Tibial artery (tissue), 4 donors: ENCODE measurements at regions not wholly inside any gene's neighbourhood (a gene's known extent, or its start where the extent isn't known, plus 50 kb on each side); places are given as distances from the start of the nearest gene placed in this dataset.

Experiments
- DNase-seq, 2 donors: peaks; one replicate each; pipeline ENCODE4 v3.0.0-alpha.2; 2019
- H3K27ac ChIP-seq, 2 donors: fragments of 200-600 bp; sonication (generic) in 1 of 2; 1 replicate in 1 of 2; 2 replicates in 1 of 2; pipeline ENCODE4 v1.5.1; 2018 to 2019; ENCODE audit warnings: mild to moderate bottlenecking in 1 of 2
- H3K27me3 ChIP-seq, 2 donors: fragments of 200-600 bp; sonication (generic) in 1 of 2; one replicate each; pipeline versions ENCODE4 v1.5.1 to v1.6.0; 2016 to 2019
- H3K36me3 ChIP-seq, 3 donors: fragments of 200-600 bp; sonication (generic) in 2 of 3; one replicate each; pipeline ENCODE4 v1.5.1; 2016 to 2019; ENCODE audit warnings: mild to moderate bottlenecking in 2 of 3
- H3K4me1 ChIP-seq, 4 donors: fragments of 200-600 bp; sonication (generic) in 2 of 4; 1 replicate in 3 of 4; 2 replicates in 1 of 4; pipeline ENCODE4 v1.5.1; 2016 to 2019
- H3K4me3 ChIP-seq, 2 donors: fragments of 200-600 bp; sonication (generic) in 1 of 2; 1 replicate in 1 of 2; 2 replicates in 1 of 2; pipeline ENCODE4 v1.5.1; 2018 to 2019; ENCODE audit warnings: mild to moderate bottlenecking in 2 of 2
- H3K9me3 ChIP-seq, 3 donors: fragments of 200-600 bp; sonication (generic) in 1 of 3; one replicate each; pipeline ENCODE4 v1.5.1; 2016 to 2019
- CTCF ChIP-seq, 2 experiments: fragments of 200-600 bp in 1 of 2; fragments of 450-650 bp in 1 of 2; IDR thresholded peaks; one replicate each; pipeline ENCODE4 v1.5.1; 2017 to 2019; ENCODE audit warnings: antibody characterized with exemption in 2 of 2, mild to moderate bottlenecking in 1 of 2, moderate library complexity in 1 of 2
- intact Hi-C: fragments of 100-400 bp; cut with DNase I; formaldehyde crosslinking; loops from one replicate; pipeline ENCODE4 v1.15.0; 2023; ENCODE audit warnings: low total_unique reads

DNA sequence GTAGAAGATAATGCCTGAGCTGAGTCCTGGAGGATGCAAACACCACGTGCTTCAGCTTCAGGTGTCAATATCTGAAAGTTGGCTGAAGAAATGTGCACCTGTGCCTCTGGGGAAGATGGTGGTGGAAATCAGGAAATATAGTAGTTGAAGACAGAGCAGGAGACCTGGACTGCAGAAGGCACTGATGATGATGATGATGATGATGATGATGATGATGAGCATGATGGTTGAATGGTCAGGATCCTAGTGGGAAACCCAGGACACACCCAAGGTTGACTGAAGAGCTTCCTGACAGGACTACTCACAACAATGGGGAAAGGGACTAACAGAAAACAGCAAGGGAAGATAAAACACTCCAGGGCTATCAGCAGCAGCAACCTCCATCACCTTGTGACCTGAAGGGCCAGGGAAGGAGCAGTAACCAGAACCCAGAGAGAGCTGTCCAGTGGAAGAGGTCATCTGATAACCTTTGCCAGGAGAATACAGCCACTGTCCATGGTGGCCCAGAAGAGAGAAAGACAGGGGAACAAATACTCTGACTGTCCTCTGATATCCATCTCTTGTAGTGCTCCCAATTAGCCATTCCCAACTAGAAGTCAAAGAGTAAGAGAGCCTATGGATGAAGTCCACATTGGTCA lies 170.3 kb downstream of the TSHZ3 start:
- Histone ChIP-seq H3K9me3 (no peaks in the 10 kb centered on the region), H3K27me3 (no peaks in the 10 kb centered on the region), H3K36me3 (no peaks in the 10 kb centered on the region), H3K27ac (no peak overlapping the region), H3K4me1 (no peaks in the 10 kb centered on the region), H3K4me3 (no peak overlapping the region)
- DNase-seq = no peak
- intact Hi-C loops = no loop called here
- TF ChIP-seq CTCF (IDR thresholded peaks at IDR 0.05) = no peak

DNA sequence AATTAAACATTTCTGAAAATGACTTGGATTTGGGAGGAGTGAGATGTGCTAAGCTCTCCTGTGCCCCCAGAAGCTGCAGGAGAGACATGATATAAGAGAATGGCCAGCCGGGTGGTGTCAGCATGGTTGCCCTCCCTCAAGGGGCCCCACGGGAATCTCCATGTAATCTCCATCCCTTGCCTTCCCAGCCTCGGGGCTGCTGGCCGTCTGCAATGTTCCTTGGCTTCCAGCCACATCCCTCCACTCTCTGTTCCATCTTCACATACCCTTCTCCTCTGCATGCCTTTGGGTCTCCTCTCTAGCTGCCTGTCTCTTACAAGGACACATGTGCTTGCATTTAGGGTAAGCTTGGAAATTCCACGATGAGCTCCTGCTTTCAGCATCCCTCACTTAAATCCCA lies 172.0 kb downstream of the TSHZ3 start:
- no peaks in the 10 kb centered on the region for H3K36me3 ChIP-seq
- no peaks in the 10 kb centered on the region for H3K27me3 ChIP-seq
- no peak overlapping the region for H3K27ac ChIP-seq
- no peak for TF ChIP-seq CTCF (IDR thresholded peaks at IDR 0.05)
- H3K4me1 ChIP-seq = no peaks in the 10 kb centered on the region
- intact Hi-C loops = no loop called here
- H3K9me3 ChIP-seq = no peaks in the 10 kb centered on the region
- DNase-seq = no peak
- H3K4me3 ChIP-seq = no peak overlapping the region

- Histone ChIP-seq H3K4me3 (no peak overlapping the region), H3K36me3 (no peaks in the 10 kb centered on the region), H3K27ac (no peak overlapping the region), H3K9me3 (no peaks in the 10 kb centered on the region), H3K27me3 (no peaks in the 10 kb centered on the region), H3K4me1 (no peaks in the 10 kb centered on the region)
- TF ChIP-seq CTCF (IDR thresholded peaks at IDR 0.05) = no peak
- no peak for DNase-seq
- intact Hi-C loops = no loop called here
These were observed 173.5 kb downstream of the TSHZ3 start for GRCh38 chr19:31175564-31176348.

DNA sequence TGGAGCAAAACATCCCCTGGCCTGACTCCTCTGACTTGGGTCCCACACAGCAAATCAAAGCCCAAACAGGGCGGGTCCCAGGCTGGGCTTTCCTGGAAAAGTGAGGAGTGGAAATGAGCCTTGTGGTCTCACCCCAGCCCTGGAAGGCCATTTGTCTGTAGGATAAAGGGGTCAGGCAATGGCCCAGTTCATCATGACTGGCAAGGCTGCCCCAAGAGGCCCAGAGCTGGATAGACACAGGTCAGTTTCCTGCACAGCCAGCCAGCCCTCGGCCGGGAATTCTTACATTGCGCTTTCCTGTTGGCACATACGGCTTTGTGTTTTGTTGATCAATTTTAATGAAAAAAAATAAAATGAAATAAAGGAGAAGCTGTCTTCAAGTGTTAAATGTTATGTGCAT lies 174.3 kb downstream of the TSHZ3 start:
- DNase-seq = no peak
- no peak overlapping the region for H3K4me3 ChIP-seq
- no peak for TF ChIP-seq CTCF (IDR thresholded peaks at IDR 0.05)
- H3K36me3 ChIP-seq = no peaks in the 10 kb centered on the region
- no peaks in the 10 kb centered on the region for H3K4me1 ChIP-seq
- no peaks in the 10 kb centered on the region for H3K27me3 ChIP-seq
- intact Hi-C loops = no loop called here
- no peaks in the 10 kb centered on the region for H3K9me3 ChIP-seq
- no peak overlapping the region for H3K27ac ChIP-seq

GRCh38 chr19:31173991-31174390 lies 175.2 kb downstream of the TSHZ3 start:
- H3K4me1 ChIP-seq = no peaks in the 10 kb centered on the region
- no peak overlapping the region for H3K27ac ChIP-seq
- H3K4me3 ChIP-seq = no peak overlapping the region
- no peaks in the 10 kb centered on the region for H3K36me3 ChIP-seq
- TF ChIP-seq CTCF (IDR thresholded peaks at IDR 0.05) = no peak
- H3K9me3 ChIP-seq = no peaks in the 10 kb centered on the region
- DNase-seq = no peak
- no peaks in the 10 kb centered on the region for H3K27me3 ChIP-seq
- intact Hi-C loops = no loop called here
